WTC11 (cell line): ENCODE measurements at regions not wholly inside any gene's neighbourhood (a gene's known extent, or its start where the extent isn't known, plus 50 kb on each side); places are given as distances from the start of the nearest gene placed in this dataset.

Experiments
- AR ChIP-seq: fragments of 250-450 bp; sonication (Bioruptor Pico); IDR thresholded peaks from 2 replicates; pipeline ENCODE4 v1.9.0; 2021; ENCODE audit warnings: mild to moderate bottlenecking
- ATF1 ChIP-seq: sonication (generic); formaldehyde crosslinking; IDR thresholded peaks from 2 replicates; pipeline ENCODE4 v1.8.1; 2023; ENCODE audit warnings: mild to moderate bottlenecking, moderate library complexity, missing genetic modification reagents
- ATF2 ChIP-seq: sonication (generic); formaldehyde crosslinking; IDR thresholded peaks from 2 replicates; pipeline ENCODE4 v1.8.1; 2022; ENCODE audit warnings: low read depth, missing genetic modification reagents, borderline replicate concordance
- ELF4 ChIP-seq: sonication (generic); formaldehyde crosslinking; IDR thresholded peaks from 2 replicates; pipeline ENCODE4 v1.8.1; 2022; ENCODE audit warnings: low read depth, mild to moderate bottlenecking, moderate library complexity, missing genetic modification reagents
- FOXK1 ChIP-seq: sonication (generic); formaldehyde crosslinking; IDR thresholded peaks from 2 replicates; pipeline ENCODE4 v1.8.0; 2022; ENCODE audit warnings: mild to moderate bottlenecking, moderate library complexity, missing genetic modification reagents
- FOXP4 ChIP-seq: sonication (generic); formaldehyde crosslinking; IDR thresholded peaks from 2 replicates; pipeline ENCODE4 v1.8.0; 2022; ENCODE audit warnings: mild to moderate bottlenecking, missing genetic modification reagents
- SMAD3 ChIP-seq: sonication (generic); formaldehyde crosslinking; IDR thresholded peaks from 2 replicates; pipeline ENCODE4 v1.8.0; 2022; ENCODE audit warnings: missing genetic modification reagents, mild to moderate bottlenecking, borderline replicate concordance
- SP1 ChIP-seq: sonication (generic); formaldehyde crosslinking; conservative IDR thresholded peaks from 2 replicates; pipeline ENCODE4 v1.8.1; 2022; ENCODE audit warnings: missing genetic modification reagents
- ZNF138 ChIP-seq: sonication (generic); formaldehyde crosslinking; conservative IDR thresholded peaks from 2 replicates; pipeline ENCODE4 v1.8.1; 2022; ENCODE audit warnings: mild to moderate bottlenecking, moderate library complexity, missing genetic modification reagents
- ZNF263 ChIP-seq: sonication (generic); formaldehyde crosslinking; IDR thresholded peaks from 2 replicates; pipeline ENCODE4 v1.8.1; 2022; ENCODE audit warnings: low read depth, mild to moderate bottlenecking, moderate library complexity, missing genetic modification reagents
- TF ChIP-seq, protein P1 (sequence below): fragments of 200-600 bp; IDR thresholded peaks from 2 replicates; pipeline ENCODE4 v1.8.0; 2022; ENCODE audit warnings: antibody characterized with exemption
- TF ChIP-seq, protein P2 (sequence below): sonication (generic); formaldehyde crosslinking; IDR thresholded peaks from 2 replicates; pipeline ENCODE4 v1.8.1; 2023; ENCODE audit warnings: mild to moderate bottlenecking, missing genetic modification reagents
- TF ChIP-seq, protein P3 (sequence below): sonication (generic); formaldehyde crosslinking; IDR thresholded peaks from 2 replicates; pipeline ENCODE4 v1.8.1; 2023; ENCODE audit warnings: mild to moderate bottlenecking, moderate library complexity, missing genetic modification reagents
- TF ChIP-seq, protein P4 (sequence below): sonication (generic); formaldehyde crosslinking; conservative IDR thresholded peaks from 2 replicates; pipeline ENCODE4 v1.8.1; 2022; ENCODE audit warnings: mild to moderate bottlenecking, missing genetic modification reagents

DNA sequence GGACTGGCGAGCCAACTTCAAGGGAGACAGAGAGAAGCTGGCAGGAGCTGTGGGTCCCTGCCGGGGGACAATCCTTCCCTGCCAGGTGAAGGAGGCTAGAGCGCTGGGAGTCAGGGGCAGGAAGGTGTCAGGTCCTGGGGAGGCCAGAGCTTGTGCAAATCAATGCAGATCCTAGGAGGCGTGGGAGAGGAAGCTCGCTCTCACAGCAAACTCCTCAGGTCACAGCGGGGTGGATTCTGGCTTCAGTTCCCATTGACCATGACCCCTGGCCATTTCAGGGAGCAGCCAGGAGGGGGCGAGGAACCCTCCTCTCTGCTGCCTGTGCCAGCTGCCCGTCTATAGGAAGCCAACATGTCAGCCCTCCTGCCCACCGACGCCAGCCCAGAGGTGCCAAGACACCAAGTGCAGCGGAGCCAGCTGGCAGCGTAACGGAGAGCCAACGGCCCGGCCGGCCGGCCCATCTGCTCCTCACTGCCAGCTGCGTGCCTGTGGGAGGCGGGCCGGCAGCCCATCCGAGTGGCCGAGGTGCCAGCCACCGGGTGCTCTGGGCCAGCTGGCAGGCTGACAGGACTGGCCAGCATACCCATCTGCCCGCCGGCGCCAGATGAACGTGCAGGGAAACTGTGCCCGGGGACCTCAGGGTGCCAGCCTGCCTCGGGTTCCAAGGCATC is 374.8 kb downstream of the MIAT start:
- TF ChIP-seq, protein P1, sequence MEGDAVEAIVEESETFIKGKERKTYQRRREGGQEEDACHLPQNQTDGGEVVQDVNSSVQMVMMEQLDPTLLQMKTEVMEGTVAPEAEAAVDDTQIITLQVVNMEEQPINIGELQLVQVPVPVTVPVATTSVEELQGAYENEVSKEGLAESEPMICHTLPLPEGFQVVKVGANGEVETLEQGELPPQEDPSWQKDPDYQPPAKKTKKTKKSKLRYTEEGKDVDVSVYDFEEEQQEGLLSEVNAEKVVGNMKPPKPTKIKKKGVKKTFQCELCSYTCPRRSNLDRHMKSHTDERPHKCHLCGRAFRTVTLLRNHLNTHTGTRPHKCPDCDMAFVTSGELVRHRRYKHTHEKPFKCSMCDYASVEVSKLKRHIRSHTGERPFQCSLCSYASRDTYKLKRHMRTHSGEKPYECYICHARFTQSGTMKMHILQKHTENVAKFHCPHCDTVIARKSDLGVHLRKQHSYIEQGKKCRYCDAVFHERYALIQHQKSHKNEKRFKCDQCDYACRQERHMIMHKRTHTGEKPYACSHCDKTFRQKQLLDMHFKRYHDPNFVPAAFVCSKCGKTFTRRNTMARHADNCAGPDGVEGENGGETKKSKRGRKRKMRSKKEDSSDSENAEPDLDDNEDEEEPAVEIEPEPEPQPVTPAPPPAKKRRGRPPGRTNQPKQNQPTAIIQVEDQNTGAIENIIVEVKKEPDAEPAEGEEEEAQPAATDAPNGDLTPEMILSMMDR, result peak; percentile 32; the same call in 1 of the 2 replicates
- TF ChIP-seq ZNF138 (peak; percentile 64; the same call in 1 of the 2 replicates), FOXK1 (CRISPR knock-in tag) (no peak), AR (CRISPR knock-in tag) (no peak), ZNF263 (no peak), SMAD3 (CRISPR knock-in tag) (no peak), SP1 (CRISPR knock-in tag) (no peak), FOXP4 (CRISPR knock-in tag) (no peak), ATF1 (CRISPR knock-in tag) (no peak), ELF4 (no peak), ATF2 (no peak)
- TF ChIP-seq, protein P2, sequence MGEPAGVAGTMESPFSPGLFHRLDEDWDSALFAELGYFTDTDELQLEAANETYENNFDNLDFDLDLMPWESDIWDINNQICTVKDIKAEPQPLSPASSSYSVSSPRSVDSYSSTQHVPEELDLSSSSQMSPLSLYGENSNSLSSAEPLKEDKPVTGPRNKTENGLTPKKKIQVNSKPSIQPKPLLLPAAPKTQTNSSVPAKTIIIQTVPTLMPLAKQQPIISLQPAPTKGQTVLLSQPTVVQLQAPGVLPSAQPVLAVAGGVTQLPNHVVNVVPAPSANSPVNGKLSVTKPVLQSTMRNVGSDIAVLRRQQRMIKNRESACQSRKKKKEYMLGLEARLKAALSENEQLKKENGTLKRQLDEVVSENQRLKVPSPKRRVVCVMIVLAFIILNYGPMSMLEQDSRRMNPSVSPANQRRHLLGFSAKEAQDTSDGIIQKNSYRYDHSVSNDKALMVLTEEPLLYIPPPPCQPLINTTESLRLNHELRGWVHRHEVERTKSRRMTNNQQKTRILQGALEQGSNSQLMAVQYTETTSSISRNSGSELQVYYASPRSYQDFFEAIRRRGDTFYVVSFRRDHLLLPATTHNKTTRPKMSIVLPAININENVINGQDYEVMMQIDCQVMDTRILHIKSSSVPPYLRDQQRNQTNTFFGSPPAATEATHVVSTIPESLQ (CRISPR knock-in tag), result no peak
- TF ChIP-seq, protein P3, sequence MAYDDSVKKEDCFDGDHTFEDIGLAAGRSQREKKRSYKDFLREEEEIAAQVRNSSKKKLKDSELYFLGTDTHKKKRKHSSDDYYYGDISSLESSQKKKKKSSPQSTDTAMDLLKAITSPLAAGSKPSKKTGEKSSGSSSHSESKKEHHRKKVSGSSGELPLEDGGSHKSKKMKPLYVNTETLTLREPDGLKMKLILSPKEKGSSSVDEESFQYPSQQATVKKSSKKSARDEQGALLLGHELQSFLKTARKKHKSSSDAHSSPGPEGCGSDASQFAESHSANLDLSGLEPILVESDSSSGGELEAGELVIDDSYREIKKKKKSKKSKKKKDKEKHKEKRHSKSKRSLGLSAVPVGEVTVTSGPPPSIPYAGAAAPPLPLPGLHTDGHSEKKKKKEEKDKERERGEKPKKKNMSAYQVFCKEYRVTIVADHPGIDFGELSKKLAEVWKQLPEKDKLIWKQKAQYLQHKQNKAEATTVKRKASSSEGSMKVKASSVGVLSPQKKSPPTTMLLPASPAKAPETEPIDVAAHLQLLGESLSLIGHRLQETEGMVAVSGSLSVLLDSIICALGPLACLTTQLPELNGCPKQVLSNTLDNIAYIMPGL (CRISPR knock-in tag), result peak; percentile 35; the same call in 1 of the 2 replicates
- TF ChIP-seq, protein P4, sequence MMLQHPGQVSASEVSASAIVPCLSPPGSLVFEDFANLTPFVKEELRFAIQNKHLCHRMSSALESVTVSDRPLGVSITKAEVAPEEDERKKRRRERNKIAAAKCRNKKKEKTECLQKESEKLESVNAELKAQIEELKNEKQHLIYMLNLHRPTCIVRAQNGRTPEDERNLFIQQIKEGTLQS (CRISPR knock-in tag), result no peak
